HL-60/S4 treated with retinoic acid at 250 ng/mL for 4 days and 3 days (cell line): ENCODE measurements at regions not wholly inside any gene's neighbourhood (a gene's known extent, or its start where the extent isn't known, plus 50 kb on each side); places are given as distances from the start of the nearest gene placed in this dataset.

ENCODE experiments used
- in situ Hi-C: fragments of 300-500 bp; cut with MboI; formaldehyde crosslinking; loops from 2 replicates; pipeline ENCODE4 v1.7.0; 2022; ENCODE audit warnings: low sequenced_read_pairs

GRCh38 chr17:79541056-79541850 is 69.6 kb downstream of the RBFOX3 start:
- in situ Hi-C loops, result no loop called here

GRCh38 chr17:79539944-79540705 is 70.7 kb downstream of the RBFOX3 start:
- in situ Hi-C loops, result no loop called here

- in situ Hi-C loops, result no loop called here
Measured at GRCh38 chr17:79538291-79538690, 72.6 kb downstream of the RBFOX3 start.

GRCh38 chr17:79537686-79538085 is 73.2 kb downstream of the RBFOX3 start:
- in situ Hi-C loops, result no loop called here

GRCh38 chr17:79537061-79537460 is 73.8 kb downstream of the RBFOX3 start:
- in situ Hi-C loops, result no loop called here

GRCh38 chr17:79536212-79536840 is 74.5 kb downstream of the RBFOX3 start:
- in situ Hi-C loops, result no loop called here

- in situ Hi-C loops, result no loop called here
Measured at GRCh38 chr17:79535728-79536025, 75.2 kb downstream of the RBFOX3 start.

- in situ Hi-C loops, result no loop called here
Measured at GRCh38 chr17:79534851-79535727, 75.8 kb downstream of the RBFOX3 start.

- in situ Hi-C loops, result no loop called here
Measured at GRCh38 chr17:79534111-79534510, 76.7 kb downstream of the RBFOX3 start.

GRCh38 chr17:79533116-79533515 is 77.7 kb downstream of the RBFOX3 start:
- in situ Hi-C loops, result no loop called here

- in situ Hi-C loops, result no loop called here
Measured at GRCh38 chr17:79532107-79532790, 78.6 kb downstream of the RBFOX3 start.

GRCh38 chr17:79531191-79532095 is 79.4 kb downstream of the RBFOX3 start:
- in situ Hi-C loops, result no loop called here

GRCh38 chr17:79530361-79531105 is 80.3 kb downstream of the RBFOX3 start:
- in situ Hi-C loops, result no loop called here

GRCh38 chr17:79529661-79530081 is 81.2 kb downstream of the RBFOX3 start:
- in situ Hi-C loops, result no loop called here

GRCh38 chr17:79528592-79529125 is 82.2 kb downstream of the RBFOX3 start:
- in situ Hi-C loops, result no loop called here

GRCh38 chr17:79527306-79527705 is 83.5 kb downstream of the RBFOX3 start:
- in situ Hi-C loops, result no loop called here

- in situ Hi-C loops, result no loop called here
Measured at GRCh38 chr17:79525793-79526677, 84.8 kb downstream of the RBFOX3 start.
